ENCODE measurements at regions not wholly inside any gene's neighbourhood (a gene's known extent, or its start where the extent isn't known, plus 50 kb on each side); places are given as distances from the start of the nearest gene placed in this dataset.
"Not testable (repeated sequence)": the region's sequence is repeated elsewhere in the genome, so short reads cannot be mapped to it uniquely, and the experiment has no call there.

GRCh38 chr16:47903470-47903869 lies 252.3 kb downstream of the ABCC12 start:
- DNase-seq (ENCODE audit: low spot score): no peak

GRCh38 chr16:47897105-47897504 lies 258.7 kb downstream of the ABCC12 start:
- DNase-seq (ENCODE audit: low spot score): not testable (repeated sequence)

DNA sequence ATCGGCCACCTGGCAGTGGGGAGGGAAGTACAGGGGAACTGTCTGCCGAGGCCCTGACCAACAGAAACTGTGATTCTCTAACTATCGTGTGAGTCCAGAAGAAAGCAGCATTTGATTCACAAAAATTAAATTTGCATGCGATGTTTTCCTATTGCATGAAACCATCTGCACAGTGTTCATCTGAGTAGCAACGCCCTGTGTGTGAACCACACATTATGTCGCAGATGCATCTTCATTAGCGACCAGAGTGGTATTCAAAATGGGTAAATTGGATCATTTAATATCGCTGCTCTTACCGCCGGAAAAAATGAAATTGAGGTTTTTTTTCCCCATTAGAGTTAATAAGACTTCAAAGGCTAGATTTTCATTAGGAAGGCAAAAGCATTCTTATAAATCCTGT lies 260.6 kb downstream of the ABCC12 start:
- DNase-seq (ENCODE audit: low spot score): no peak

GRCh38 chr16:47892999-47893398 lies 262.8 kb downstream of the ABCC12 start:
- no peak for DNase-seq (ENCODE audit: low spot score)

- DNase-seq (ENCODE audit: low spot score): no peak
These were observed 267.1 kb downstream of the ABCC12 start for GRCh38 chr16:47888734-47889133.

DNA sequence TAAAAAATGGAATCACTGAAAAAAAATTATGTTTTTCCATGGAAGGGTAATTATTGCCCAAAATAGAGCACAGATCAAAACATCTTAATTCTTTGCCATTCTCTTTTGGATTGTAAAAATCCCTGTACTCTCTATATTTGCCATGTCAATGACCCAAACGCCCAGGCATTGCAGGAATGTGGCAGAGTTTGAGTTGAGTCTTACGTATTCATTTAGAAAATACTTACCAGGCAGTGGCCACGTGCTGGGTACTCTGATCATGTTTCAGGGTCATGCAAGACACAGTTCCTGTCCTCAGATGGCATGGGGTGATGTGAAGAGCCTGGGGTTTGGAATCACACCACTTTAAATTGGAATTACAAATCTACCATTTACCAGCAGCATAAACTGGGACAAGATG lies 267.7 kb downstream of the ABCC12 start:
- no peak for DNase-seq (ENCODE audit: low spot score)

- DNase-seq (ENCODE audit: low spot score): no peak
These were observed 268.3 kb downstream of the ABCC12 start for GRCh38 chr16:47887496-47887895.

- no peak for DNase-seq (ENCODE audit: low spot score)
These were observed 269.0 kb downstream of the ABCC12 start for GRCh38 chr16:47886631-47887415.

DNA sequence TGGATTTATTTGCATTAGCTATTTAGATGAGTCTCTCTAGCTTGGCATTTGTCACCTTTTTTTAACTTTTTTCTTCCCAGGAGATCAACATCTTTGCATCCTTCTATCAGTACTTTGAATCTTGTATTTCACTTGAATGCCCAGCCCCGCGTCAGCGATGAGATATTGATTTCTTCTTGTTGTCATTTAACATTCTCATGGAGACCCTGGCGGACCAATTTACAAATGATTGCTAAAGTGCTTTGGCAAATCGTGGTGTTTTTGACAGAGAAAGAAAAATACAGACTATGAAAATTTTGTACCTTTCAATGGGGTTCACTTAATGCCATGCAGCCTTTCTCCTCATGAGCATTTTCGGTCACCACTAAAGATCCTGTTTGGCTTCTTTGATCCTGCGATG lies 269.7 kb downstream of the ABCC12 start:
- no peak for DNase-seq (ENCODE audit: low spot score)

- no peak for DNase-seq (ENCODE audit: low spot score)
These were observed 270.3 kb downstream of the ABCC12 start for GRCh38 chr16:47885489-47885888.

DNA sequence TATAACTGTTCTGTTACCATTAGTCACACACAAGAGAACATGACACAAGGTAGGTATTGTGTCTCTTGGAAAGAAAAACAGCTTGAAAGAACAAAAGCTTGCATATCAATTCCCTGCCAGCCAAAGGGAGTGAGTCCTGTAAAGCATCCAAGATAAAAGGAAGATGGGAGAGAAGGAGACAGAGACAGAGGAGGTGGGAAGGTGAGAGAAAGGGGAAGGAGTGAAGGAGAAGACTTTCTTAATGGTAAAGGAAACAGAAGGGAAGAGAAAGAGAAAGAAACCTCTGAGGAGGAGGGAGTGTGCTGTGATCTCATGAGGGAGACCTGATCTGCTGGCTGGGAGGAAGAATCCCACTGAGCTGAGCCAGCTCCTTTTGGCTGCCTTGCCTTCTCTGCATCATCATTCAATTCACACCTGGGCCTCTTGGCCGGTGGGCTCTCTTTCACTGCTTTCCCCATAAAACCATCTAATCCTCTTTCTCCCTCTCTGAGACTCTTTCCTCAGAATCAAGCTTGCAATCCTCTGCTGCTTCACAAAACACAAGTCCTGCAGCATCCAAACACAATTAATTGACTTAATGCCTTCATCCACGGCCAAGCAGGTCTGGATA lies 271.6 kb downstream of the ABCC12 start:
- no peak for DNase-seq (ENCODE audit: low spot score)

- no peak for DNase-seq (ENCODE audit: low spot score)
These were observed 274.2 kb downstream of the ABCC12 start for GRCh38 chr16:47881574-47881973.

DNA sequence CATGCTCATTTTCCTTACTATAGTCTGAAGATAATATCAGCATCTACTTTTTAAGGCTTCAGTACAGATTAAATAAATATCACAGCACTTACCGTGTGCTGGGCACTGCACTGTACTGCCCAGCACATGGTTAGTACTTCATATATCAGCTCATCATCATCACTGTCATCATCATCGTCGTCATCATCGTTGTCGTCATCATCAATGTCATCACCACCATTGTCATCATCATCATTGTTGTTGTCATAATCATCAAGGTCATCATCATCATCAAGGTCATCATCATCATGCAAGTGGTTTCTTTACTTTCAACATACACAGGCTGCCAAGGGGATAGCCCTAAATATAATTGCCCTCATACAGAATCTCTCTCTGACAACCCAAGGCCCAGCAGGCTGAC lies 275.1 kb downstream of the ABCC12 start:
- DNase-seq (ENCODE audit: low spot score): no peak

GRCh38 chr16:47877166-47877565 lies 278.6 kb downstream of the ABCC12 start:
- no peak for DNase-seq (ENCODE audit: low spot score)

DNA sequence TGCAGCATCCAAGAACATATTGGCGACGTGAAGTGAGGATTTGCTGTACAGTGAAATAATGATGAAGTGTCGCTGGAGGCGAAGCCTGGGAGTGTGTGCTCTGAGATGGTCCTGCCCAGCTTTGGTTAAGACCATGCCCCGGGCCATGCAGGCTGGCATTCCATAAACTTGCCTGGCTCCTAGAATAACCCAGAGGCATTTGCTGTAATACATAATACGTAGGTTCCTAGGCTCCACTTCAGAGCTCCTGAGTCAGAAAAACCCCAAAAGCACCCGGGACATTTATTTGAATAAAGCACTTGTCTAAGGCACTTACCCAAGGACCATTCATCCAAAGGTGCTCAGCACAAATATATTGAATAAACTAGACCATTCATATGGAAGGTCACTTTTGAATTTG lies 279.3 kb downstream of the ABCC12 start:
- no peak for DNase-seq (ENCODE audit: low spot score)

DNA sequence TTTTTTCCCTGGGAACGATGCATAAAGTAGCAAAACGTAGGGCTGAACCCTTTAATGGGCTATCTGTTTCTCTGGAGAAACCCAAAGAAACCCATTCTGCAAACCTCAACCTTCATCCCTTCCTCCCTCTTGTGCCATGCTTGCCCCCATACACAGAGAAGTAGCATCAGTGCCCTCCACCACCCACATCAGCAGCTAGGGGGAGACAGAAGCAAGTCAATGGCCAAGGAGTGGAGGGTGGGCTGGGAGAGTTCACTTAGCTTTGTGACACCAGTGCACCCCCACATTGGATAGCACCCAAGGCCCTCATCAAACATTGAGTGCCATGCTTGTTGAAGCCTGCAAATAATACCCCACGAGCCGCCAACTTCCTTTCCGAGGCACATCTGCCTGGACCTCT lies 282.4 kb downstream of the ABCC12 start:
- DNase-seq (ENCODE audit: low spot score): no peak

- no peak for DNase-seq (ENCODE audit: low spot score)
These were observed 283.6 kb downstream of the ABCC12 start for GRCh38 chr16:47872225-47872624.

DNA sequence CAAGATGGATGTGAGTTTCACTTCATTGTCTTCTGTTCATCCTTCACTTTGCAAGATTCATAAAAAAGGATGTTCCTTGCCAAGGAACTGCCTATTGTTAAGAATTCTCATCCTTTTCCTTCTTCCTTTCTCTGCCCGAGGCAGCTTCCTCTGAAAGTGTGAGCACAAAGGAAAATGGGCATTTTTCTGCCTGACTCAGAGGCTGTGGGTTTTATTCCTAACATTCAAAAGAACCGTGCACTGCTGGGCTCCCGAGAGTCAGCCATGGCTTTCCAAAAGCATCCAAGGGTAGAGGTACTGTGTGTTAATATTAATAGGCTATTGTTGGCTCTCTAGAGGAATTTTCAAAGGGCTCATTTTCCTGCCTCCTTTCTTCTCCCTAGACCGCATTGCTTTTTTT lies 289.4 kb downstream of the ABCC12 start:
- no peak for DNase-seq (ENCODE audit: low spot score)

DNA sequence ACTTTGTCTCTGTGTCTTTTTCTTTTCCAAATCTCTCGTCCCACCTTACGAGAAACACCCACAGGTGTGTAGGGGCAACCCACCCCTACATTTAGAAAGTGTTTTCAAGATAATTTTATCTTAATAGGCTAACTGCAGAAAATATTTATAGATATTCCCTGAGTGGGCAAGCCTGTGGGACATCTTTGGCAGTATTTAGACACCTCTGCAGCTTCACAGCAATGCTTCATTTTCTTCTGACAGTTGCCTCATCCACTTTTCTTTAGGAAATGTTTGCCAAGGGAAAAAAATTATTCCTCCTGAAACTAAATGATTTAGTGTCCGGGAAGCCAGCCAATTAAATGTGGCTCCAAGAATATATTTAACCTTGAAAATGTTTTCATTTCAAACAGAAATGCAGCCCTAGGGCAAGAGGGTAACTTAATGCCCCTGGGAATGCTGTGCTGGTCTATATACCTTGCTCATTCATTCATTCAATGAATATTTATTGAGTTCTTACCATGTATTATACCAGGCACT lies 290.4 kb downstream of the ABCC12 start:
- no peak for DNase-seq (ENCODE audit: low spot score)

DNA sequence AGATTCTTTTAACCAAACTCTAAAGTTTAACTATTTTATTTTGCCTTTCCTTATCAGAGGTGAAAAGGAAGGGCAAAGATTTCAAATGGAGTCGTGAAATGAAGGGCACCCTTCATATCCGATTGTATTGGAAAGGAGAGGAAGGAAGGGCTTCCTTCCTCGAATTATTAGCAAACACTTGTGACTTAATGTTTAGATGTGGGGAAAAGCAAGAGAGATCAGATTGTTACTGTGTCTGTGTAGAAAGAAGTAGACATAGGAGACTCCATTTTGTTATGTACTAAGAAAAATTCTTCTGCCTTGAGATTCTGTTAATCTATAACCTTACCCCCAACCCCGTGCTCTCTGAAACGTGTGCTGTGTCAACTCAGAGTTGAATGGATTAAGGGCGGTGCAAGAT lies 291.5 kb downstream of the ABCC12 start:
- not testable (repeated sequence) for DNase-seq (ENCODE audit: low spot score)

GRCh38 chr16:47861999-47862398 lies 293.8 kb downstream of the ABCC12 start:
- no peak for DNase-seq (ENCODE audit: low spot score)

GRCh38 chr16:47858333-47858982 lies 297.3 kb downstream of the ABCC12 start:
- no peak for DNase-seq (ENCODE audit: low spot score)

- DNase-seq (ENCODE audit: low spot score): no peak
These were observed 300.4 kb downstream of the ABCC12 start for GRCh38 chr16:47855431-47855830.

Measured in CD4-positive, alpha-beta T cell treated with Interleukin-2 at 100 ng/mL for 4 hours (primary cell).